ENCODE measurements at regions not wholly inside any gene's neighbourhood (a gene's known extent, or its start where the extent isn't known, plus 50 kb on each side); places are given as distances from the start of the nearest gene placed in this dataset.

DNA sequence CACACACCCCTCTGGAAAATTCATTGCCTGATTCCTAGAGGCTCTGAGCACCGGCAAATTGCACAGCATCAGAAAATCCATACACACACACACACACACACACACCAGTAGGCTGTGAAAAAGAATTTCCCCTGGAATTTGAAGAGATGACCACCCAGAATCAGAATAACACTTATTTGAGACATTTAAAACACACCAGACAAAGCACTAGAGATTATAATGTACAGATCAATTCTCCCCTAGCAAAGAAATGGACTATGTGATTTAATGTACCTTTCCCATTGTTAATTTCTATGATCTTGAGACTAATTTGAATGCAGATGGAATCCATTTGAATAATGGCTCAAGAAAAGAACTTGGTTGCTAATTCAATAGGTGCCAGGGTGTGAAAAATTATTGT lies 399.3 kb downstream of the HNRNPD start:
- Histone ChIP-seq H3K36me3 (no peaks in the 10 kb centered on the region), H3K9me3 (no peaks in the 10 kb centered on the region), H3K27me3 (ENCODE audit: low read depth) (no peaks in the 10 kb centered on the region), H3K4me1 (no peaks in the 10 kb centered on the region), H3K4me3 (no peak overlapping the region), H3K27ac (no peak overlapping the region)
- TF ChIP-seq, protein P1, sequence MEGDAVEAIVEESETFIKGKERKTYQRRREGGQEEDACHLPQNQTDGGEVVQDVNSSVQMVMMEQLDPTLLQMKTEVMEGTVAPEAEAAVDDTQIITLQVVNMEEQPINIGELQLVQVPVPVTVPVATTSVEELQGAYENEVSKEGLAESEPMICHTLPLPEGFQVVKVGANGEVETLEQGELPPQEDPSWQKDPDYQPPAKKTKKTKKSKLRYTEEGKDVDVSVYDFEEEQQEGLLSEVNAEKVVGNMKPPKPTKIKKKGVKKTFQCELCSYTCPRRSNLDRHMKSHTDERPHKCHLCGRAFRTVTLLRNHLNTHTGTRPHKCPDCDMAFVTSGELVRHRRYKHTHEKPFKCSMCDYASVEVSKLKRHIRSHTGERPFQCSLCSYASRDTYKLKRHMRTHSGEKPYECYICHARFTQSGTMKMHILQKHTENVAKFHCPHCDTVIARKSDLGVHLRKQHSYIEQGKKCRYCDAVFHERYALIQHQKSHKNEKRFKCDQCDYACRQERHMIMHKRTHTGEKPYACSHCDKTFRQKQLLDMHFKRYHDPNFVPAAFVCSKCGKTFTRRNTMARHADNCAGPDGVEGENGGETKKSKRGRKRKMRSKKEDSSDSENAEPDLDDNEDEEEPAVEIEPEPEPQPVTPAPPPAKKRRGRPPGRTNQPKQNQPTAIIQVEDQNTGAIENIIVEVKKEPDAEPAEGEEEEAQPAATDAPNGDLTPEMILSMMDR (IDR thresholded peaks at IDR 0.05) = no peak
- ATAC-seq (no peak), DNase-seq (no peak)
- intact Hi-C loops (cut with DNase I) = no loop called here

DNA sequence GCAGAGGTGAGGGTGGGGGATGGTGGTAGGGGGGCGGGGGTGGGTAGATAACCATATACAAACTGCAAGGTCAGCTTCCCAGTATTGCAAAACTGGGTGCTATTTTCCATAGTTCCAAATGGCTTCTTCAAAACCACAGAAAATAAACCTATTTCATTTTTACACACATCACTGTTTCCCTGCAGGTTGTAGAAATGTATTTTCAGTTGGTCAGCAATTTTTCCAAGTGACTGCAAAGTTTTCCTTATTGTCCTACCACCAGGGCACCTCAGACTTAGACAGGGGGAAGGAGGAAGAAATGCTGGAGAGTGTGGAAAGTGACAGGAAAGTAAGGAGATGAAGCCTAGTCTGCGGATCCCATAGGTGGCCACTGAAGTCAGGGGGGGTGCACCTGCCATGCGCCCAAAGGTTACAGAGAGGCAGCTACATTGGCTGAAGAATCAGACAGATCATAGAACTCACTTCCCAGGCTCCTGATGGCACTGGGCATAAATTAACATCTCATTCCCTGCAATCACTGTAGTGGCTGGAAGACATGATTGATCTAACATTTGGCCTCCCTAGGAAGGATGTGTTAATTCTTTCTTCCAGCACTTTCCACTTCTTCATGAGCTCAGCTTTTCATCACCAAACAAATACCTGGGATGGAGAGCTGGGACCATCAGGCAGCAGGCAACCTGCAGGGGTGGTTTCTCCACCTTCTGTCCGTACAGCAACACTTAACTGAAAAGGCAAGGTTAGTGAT lies 402.0 kb downstream of the HNRNPD start:
- no peak for ATAC-seq
- intact Hi-C loops (cut with DNase I) = no loop called here
- DNase-seq = no peak
- no peak overlapping the region for H3K4me3 ChIP-seq
- no peak overlapping the region for H3K27ac ChIP-seq
- no peaks in the 10 kb centered on the region for H3K4me1 ChIP-seq
- TF ChIP-seq, protein P1 (IDR thresholded peaks at IDR 0.05) = no peak
- H3K36me3 ChIP-seq = no peaks in the 10 kb centered on the region
- H3K9me3 ChIP-seq = no peaks in the 10 kb centered on the region
- no peaks in the 10 kb centered on the region for H3K27me3 ChIP-seq (ENCODE audit: low read depth)

DNA sequence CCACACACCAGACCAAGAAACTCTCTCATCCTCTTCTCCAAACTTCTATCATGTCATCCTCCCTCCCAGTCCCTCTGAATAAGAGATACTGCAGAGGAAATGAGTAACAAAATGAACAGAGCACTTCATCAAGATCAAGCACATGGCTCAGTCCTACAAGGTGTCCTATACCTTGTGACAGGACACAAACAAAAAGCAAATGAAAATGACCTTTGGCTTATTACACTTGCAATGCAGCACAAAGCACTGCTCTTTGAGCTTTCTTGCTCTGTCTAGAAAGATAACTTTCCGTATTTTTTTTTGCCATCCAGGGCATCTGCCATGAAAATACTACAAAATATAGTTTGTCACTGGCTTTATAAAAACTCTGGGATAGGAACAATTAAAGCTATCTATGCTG lies 402.7 kb downstream of the HNRNPD start:
- Histone ChIP-seq H3K4me3 (no peak overlapping the region), H3K27me3 (ENCODE audit: low read depth) (no peaks in the 10 kb centered on the region), H3K4me1 (no peaks in the 10 kb centered on the region), H3K9me3 (no peaks in the 10 kb centered on the region), H3K36me3 (no peaks in the 10 kb centered on the region), H3K27ac (no peak overlapping the region)
- TF ChIP-seq, protein P1 (IDR thresholded peaks at IDR 0.05) = no peak
- DNase-seq (no peak), ATAC-seq (no peak)
- intact Hi-C loops (cut with DNase I) = no loop called here

DNA sequence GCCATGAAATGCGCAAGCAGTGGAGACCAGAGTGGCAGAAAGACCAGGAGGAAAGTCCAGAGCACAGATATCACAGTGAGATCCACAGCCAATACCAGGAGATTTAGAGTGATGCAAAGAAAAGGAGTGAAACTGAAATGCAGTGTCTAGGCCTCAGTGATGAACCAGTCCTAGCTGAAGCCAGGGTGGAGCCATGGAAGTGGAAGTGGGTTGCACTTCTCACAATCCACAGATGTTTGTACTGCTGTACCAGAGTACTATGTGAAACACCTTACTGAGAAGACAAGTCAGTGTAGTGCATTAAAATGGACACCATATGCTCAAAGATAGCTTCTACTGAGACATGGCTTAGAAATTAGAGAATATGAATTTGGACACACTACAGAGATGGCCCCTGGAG lies 403.3 kb downstream of the HNRNPD start:
- no peaks in the 10 kb centered on the region for H3K9me3 ChIP-seq
- no peaks in the 10 kb centered on the region for H3K27me3 ChIP-seq (ENCODE audit: low read depth)
- no peak overlapping the region for H3K4me3 ChIP-seq
- TF ChIP-seq, protein P1 (IDR thresholded peaks at IDR 0.05) = no peak
- no peak overlapping the region for H3K27ac ChIP-seq
- ATAC-seq (no peak), DNase-seq (no peak)
- intact Hi-C loops (cut with DNase I) = no loop called here
- no peaks in the 10 kb centered on the region for H3K4me1 ChIP-seq
- no peaks in the 10 kb centered on the region for H3K36me3 ChIP-seq

DNA sequence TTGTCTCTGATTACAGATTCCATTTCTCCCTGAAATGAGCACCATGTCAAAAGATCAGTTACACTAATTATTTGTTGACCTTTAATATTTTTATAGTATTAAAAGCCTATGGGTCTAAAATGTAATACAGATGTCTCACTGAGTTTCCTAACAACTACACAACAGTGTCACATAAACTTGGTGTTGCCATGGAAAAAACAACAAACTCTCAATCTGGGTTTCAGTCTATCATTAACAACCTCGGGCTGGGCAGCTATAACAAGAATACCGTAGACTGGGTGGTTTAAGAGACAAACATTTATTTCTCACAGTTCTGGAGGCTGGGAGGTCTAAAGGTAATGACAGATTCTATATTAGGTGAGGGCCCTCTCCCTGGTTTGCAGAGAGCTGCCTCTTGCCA lies 407.1 kb downstream of the HNRNPD start:
- no peaks in the 10 kb centered on the region for H3K36me3 ChIP-seq
- intact Hi-C loops (cut with DNase I) = no loop called here
- ATAC-seq (no peak), DNase-seq (no peak)
- TF ChIP-seq, protein P1 (IDR thresholded peaks at IDR 0.05) = no peak
- H3K27ac ChIP-seq = no peak overlapping the region
- H3K27me3 ChIP-seq (ENCODE audit: low read depth) = no peaks in the 10 kb centered on the region
- no peak overlapping the region for H3K4me3 ChIP-seq
- H3K4me1 ChIP-seq = no peaks in the 10 kb centered on the region
- H3K9me3 ChIP-seq = no peaks in the 10 kb centered on the region
